GM23248 (cell line): ENCODE measurements at regions not wholly inside any gene's neighbourhood (a gene's known extent, or its start where the extent isn't known, plus 50 kb on each side); places are given as distances from the start of the nearest gene placed in this dataset.

ENCODE experiments used
- DNase-seq: peaks from one replicate; pipeline ENCODE4 v3.0.0-alpha.2; 2015
- H2AFZ ChIP-seq: fragments of 200-600 bp; sonication (generic); 2 replicates; pipeline ENCODE4 v1.6.1; 2016; ENCODE audit warnings: antibody characterized with exemption
- H3F3A ChIP-seq: fragments of 200-600 bp; sonication (generic); 2 replicates; pipeline ENCODE4 v1.6.1; 2016; ENCODE audit warnings: mild to moderate bottlenecking, antibody characterized with exemption, mixed run types; ENCODE audit not compliant: insufficient read depth
- H3K27ac ChIP-seq: fragments of 200-600 bp; sonication (generic); 2 replicates; pipeline ENCODE4 v1.5.1; 2016; ENCODE audit warnings: mild to moderate bottlenecking
- H3K27me3 ChIP-seq: fragments of 200-600 bp; sonication (generic); replicated peaks from 2 replicates; pipeline ENCODE4 v1.6.1; 2016; ENCODE audit warnings: mild to moderate bottlenecking; ENCODE audit not compliant: insufficient read depth
- H3K36me3 ChIP-seq: fragments of 200-600 bp; sonication (generic); 2 replicates; pipeline ENCODE4 v1.6.1; 2016; ENCODE audit warnings: low read depth, mild to moderate bottlenecking
- H3K4me1 ChIP-seq: fragments of 200-600 bp; sonication (generic); 2 replicates; pipeline ENCODE4 v1.6.1; 2016; ENCODE audit warnings: mild to moderate bottlenecking; ENCODE audit not compliant: insufficient read depth
- H3K4me2 ChIP-seq: fragments of 200-600 bp; sonication (generic); one replicate; pipeline ENCODE4 v1.6.1; 2016; ENCODE audit warnings: mild to moderate bottlenecking; ENCODE audit not compliant: unreplicated experiment
- H3K4me3 ChIP-seq: fragments of 200-600 bp; sonication (generic); 2 replicates; pipeline ENCODE4 v1.5.1; 2016; ENCODE audit warnings: mild to moderate bottlenecking
- H3K79me2 ChIP-seq: fragments of 200-600 bp; sonication (generic); 2 replicates; pipeline ENCODE4 v1.6.1; 2016; ENCODE audit warnings: mild to moderate bottlenecking; ENCODE audit not compliant: insufficient read depth
- H3K9ac ChIP-seq: fragments of 200-600 bp; sonication (generic); 2 replicates; pipeline ENCODE4 v1.6.1; 2016; ENCODE audit warnings: mild to moderate bottlenecking
- H3K9me2 ChIP-seq: fragments of 200-600 bp; sonication (generic); 2 replicates; pipeline ENCODE4 v1.6.1; 2016; ENCODE audit warnings: mixed run types, mild to moderate bottlenecking, moderate library complexity; ENCODE audit not compliant: insufficient read depth
- H3K9me3 ChIP-seq: fragments of 200-600 bp; sonication (generic); one replicate; pipeline ENCODE4 v1.6.1; 2017; ENCODE audit warnings: low read depth
- H4K20me1 ChIP-seq: fragments of 200-600 bp; sonication (generic); 2 replicates; pipeline ENCODE4 v1.6.0; 2016; ENCODE audit not compliant: insufficient read depth
- EZH2 ChIP-seq: fragments of 200-600 bp; sonication (generic); IDR thresholded peaks from 2 replicates; pipeline ENCODE4 v1.6.1; 2018; ENCODE audit warnings: antibody characterized with exemption, mild to moderate bottlenecking; ENCODE audit not compliant: insufficient read depth, poor library complexity, severe bottlenecking
- EZH2phosphoT487 ChIP-seq: fragments of 200-600 bp; sonication (generic); IDR thresholded peaks from 2 replicates; pipeline ENCODE4 v1.6.1; 2018; ENCODE audit warnings: antibody characterized with exemption, moderate library complexity, mild to moderate bottlenecking, low read depth; ENCODE audit not compliant: insufficient read depth
- WGBS, 2 experiments: methylation state at CpG; one replicate each; pipeline ENCODE4 v1.1.6; 2015 to 2017; ENCODE audit warnings: low lambda C conversion rate in 2 of 2, low coverage in 1 of 2; ENCODE audit errors: missing lambda C conversion rate in 2 of 2; 5-methylcytosine and 5-hydroxymethylcytosine counted together
- in situ Hi-C: fragments of 300-500 bp; cut with MboI; formaldehyde crosslinking; loops from 2 replicates; pipeline ENCODE4 v1.15.0; 2020

GRCh38 chr16:72626623-72627022, 421.3 kb downstream of the ZFHX3 start:
- Histone ChIP-seq H3K4me3 (no peak overlapping the region), H2AFZ (no peak overlapping the region)

GRCh38 chr16:72621651-72622050, 426.3 kb downstream of the ZFHX3 start:
- no peak for TF ChIP-seq EZH2phosphoT487
- TF ChIP-seq EZH2 = no peak
- H3K4me1 ChIP-seq = no peaks in the 10 kb centered on the region

More at GRCh38 chr16:72626623-72627022, 421.3 kb downstream of the ZFHX3 start:
- no peaks in the 10 kb centered on the region for H3K27me3 ChIP-seq
- no peak overlapping the region for H3K27ac ChIP-seq
- H3K4me1 ChIP-seq = no peaks in the 10 kb centered on the region
- no peaks in the 10 kb centered on the region for H3K36me3 ChIP-seq
- H3K9me2 ChIP-seq = no peaks in the 10 kb centered on the region
- no peaks in the 10 kb centered on the region for H3F3A ChIP-seq
- H3K9ac ChIP-seq = no peak overlapping the region
- H3K79me2 ChIP-seq = no peaks in the 10 kb centered on the region
- TF ChIP-seq EZH2 (no peak), EZH2phosphoT487 (no peak)
- H3K4me2 ChIP-seq = no peak overlapping the region
- H3K9me3 ChIP-seq = no peaks in the 10 kb centered on the region
- DNase-seq = no peak
- no peaks in the 10 kb centered on the region for H4K20me1 ChIP-seq
- in situ Hi-C loops = no loop called here

GRCh38 chr16:72620853-72621252, 427.1 kb downstream of the ZFHX3 start:
- no peak for TF ChIP-seq EZH2
- no peak for TF ChIP-seq EZH2phosphoT487
- H3K4me1 ChIP-seq = no peaks in the 10 kb centered on the region
- H3K4me2 ChIP-seq = no peak overlapping the region
- no peak for DNase-seq
- H3K36me3 ChIP-seq = no peaks in the 10 kb centered on the region
- no peaks in the 10 kb centered on the region for H3K9me3 ChIP-seq
- H3K27ac ChIP-seq = no peak overlapping the region
- no peaks in the 10 kb centered on the region for H3F3A ChIP-seq
- H3K4me3 ChIP-seq = no peak overlapping the region
- H3K79me2 ChIP-seq = no peaks in the 10 kb centered on the region
- 70 to 83% methylated on average over 2 of the region's 2 CpGs for WGBS, 2 experiments
- no peaks in the 10 kb centered on the region for H3K9me2 ChIP-seq
- H3K9ac ChIP-seq = no peak overlapping the region
- in situ Hi-C loops = no loop called here
- H3K27me3 ChIP-seq = no peaks in the 10 kb centered on the region
- H2AFZ ChIP-seq = no peak overlapping the region
- no peaks in the 10 kb centered on the region for H4K20me1 ChIP-seq

More at GRCh38 chr16:72621651-72622050, 426.3 kb downstream of the ZFHX3 start:
- H3K36me3 ChIP-seq = no peaks in the 10 kb centered on the region
- no peaks in the 10 kb centered on the region for H3K27me3 ChIP-seq
- WGBS, 2 experiments = 79 to 86% methylated on average over 3 of the region's 3 CpGs
- H4K20me1 ChIP-seq = no peaks in the 10 kb centered on the region
- DNase-seq = no peak
- H3K27ac ChIP-seq = no peak overlapping the region
- H2AFZ ChIP-seq = no peak overlapping the region
- no peak overlapping the region for H3K4me3 ChIP-seq
- H3K4me2 ChIP-seq = no peak overlapping the region
- in situ Hi-C loops = no loop called here
- no peaks in the 10 kb centered on the region for H3F3A ChIP-seq
- no peaks in the 10 kb centered on the region for H3K79me2 ChIP-seq
- no peaks in the 10 kb centered on the region for H3K9me2 ChIP-seq
- no peaks in the 10 kb centered on the region for H3K9me3 ChIP-seq
- H3K9ac ChIP-seq = no peak overlapping the region

GRCh38 chr16:72620348-72620747, 427.6 kb downstream of the ZFHX3 start:
- H2AFZ ChIP-seq = no peak overlapping the region
- no peaks in the 10 kb centered on the region for H3K4me1 ChIP-seq
- no peak for DNase-seq
- H3K79me2 ChIP-seq = no peaks in the 10 kb centered on the region
- H3K27me3 ChIP-seq = no peaks in the 10 kb centered on the region
- H3K9me3 ChIP-seq = no peaks in the 10 kb centered on the region
- no peak overlapping the region for H3K4me2 ChIP-seq
- no peaks in the 10 kb centered on the region for H4K20me1 ChIP-seq
- no peak overlapping the region for H3K9ac ChIP-seq
- no peaks in the 10 kb centered on the region for H3K9me2 ChIP-seq
- TF ChIP-seq EZH2 = no peak
- no peak for TF ChIP-seq EZH2phosphoT487
- no peak overlapping the region for H3K27ac ChIP-seq
- in situ Hi-C loops = no loop called here
- H3K36me3 ChIP-seq = no peaks in the 10 kb centered on the region
- no peak overlapping the region for H3K4me3 ChIP-seq
- H3F3A ChIP-seq = no peaks in the 10 kb centered on the region
- WGBS, 2 experiments = 83% methylated on average over 4 of the region's 4 CpGs

GRCh38 chr16:72615856-72616255, 432.1 kb downstream of the ZFHX3 start:
- Histone ChIP-seq H3K79me2 (no peaks in the 10 kb centered on the region), H3K27me3 (no peaks in the 10 kb centered on the region), H3K9me2 (no peaks in the 10 kb centered on the region), H3K4me2 (no peak overlapping the region), H3K9ac (no peak overlapping the region), H3K4me1 (no peaks in the 10 kb centered on the region), H3F3A (no peaks in the 10 kb centered on the region; the same call in 1 of the 2 replicates), H3K36me3 (no peaks in the 10 kb centered on the region), H4K20me1 (no peaks in the 10 kb centered on the region), H3K4me3 (no peak overlapping the region), H3K27ac (no peak overlapping the region), H2AFZ (no peak overlapping the region), H3K9me3 (no peaks in the 10 kb centered on the region)
- WGBS, 2 experiments = 78 to 85% methylated on average over 4 of the region's 4 CpGs
- in situ Hi-C loops = no loop called here
- no peak for TF ChIP-seq EZH2phosphoT487
- TF ChIP-seq EZH2 = no peak
- no peak for DNase-seq
